GM18517 (cell line): ENCODE measurements at regions not wholly inside any gene's neighbourhood (a gene's known extent, or its start where the extent isn't known, plus 50 kb on each side); places are given as distances from the start of the nearest gene placed in this dataset.

Experiments used
- ATAC-seq: cut with Tn5 transposase; IDR thresholded peaks from one replicate; pipeline ENCODE4 v1.9.1; 2021; ENCODE audit warnings: mild to moderate bottlenecking, moderate library complexity; ENCODE audit not compliant: unreplicated experiment

DNA sequence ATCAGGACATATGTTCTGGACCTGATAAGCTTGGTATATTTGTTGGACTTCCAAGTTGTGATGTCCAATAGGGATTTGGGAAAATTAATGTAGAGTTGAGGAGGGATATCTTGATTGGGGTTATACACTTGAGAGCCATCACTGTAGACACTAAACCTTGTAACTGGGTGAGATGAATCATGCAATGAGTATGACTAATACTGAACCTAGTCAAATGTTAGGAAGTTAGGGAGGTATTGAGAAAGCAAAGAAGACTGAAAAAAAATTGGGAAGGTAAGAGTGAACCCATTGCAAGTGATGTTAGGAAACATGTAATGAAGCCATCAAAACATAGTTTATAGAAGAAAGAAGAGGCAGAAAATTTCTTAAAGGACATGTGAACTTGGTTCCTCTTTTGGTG is 668.4 kb upstream of the CDH9 start:
- no peak for ATAC-seq

- ATAC-seq = no peak
These were observed 667.3 kb upstream of the CDH9 start for GRCh38 chr5:27705661-27706060.

- ATAC-seq = no peak
These were observed 663.8 kb upstream of the CDH9 start for GRCh38 chr5:27701931-27702903.

GRCh38 chr5:27700526-27700925 is 662.1 kb upstream of the CDH9 start:
- ATAC-seq = no peak

- ATAC-seq = no peak
These were observed 644.2 kb upstream of the CDH9 start for GRCh38 chr5:27682600-27682999.

DNA sequence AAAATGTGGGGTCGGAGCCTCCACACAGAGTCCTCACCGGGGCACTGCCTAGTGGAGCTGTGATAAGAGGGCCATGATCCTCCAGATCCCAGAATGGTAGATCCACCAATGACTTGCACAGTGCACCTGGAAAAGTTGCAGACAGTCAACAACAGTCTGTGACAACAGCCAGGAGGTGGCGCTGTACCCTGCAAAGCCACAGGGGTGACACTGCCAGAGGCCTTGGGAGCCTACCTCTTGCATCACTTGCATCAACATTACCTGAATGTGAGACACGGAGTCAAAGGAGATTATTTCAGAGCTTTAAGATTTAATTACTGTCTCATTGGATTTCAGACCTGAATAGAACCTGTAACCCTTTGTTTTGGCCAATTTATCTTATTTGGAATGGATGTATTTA is 614.1 kb upstream of the CDH9 start:
- ATAC-seq = no peak

DNA sequence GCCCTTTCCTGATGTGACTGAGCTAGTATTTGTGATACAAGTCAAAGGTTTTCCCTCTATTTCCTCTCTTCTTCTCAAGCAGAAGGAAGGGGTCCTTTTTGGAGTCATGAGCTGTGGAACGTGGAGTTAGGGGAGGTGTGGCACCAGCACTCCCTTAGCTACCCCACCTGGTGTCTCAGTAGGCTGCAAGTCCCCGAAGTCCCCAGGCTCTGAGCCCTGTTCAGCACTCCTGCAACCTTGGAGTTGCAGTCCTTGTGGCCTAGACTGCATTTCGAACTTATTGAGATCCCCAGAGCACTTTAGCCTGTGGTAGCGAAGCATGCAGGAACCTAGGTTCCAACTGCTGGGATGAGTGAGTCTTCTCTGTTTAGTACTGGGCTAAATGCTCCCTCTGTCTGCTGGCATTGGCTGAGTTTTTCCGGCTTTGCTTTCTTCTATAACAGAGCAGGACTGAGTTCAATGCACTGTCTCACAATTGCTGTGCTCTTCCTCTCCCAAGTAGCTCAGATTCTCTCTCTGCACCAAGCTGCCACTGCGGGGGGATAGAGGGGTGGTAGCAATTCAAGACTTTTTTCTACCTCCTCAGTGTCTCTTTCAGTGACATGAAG is 600.7 kb upstream of the CDH9 start:
- no peak for ATAC-seq

- ATAC-seq = no peak
These were observed 581.6 kb upstream of the CDH9 start for GRCh38 chr5:27619982-27620381.

DNA sequence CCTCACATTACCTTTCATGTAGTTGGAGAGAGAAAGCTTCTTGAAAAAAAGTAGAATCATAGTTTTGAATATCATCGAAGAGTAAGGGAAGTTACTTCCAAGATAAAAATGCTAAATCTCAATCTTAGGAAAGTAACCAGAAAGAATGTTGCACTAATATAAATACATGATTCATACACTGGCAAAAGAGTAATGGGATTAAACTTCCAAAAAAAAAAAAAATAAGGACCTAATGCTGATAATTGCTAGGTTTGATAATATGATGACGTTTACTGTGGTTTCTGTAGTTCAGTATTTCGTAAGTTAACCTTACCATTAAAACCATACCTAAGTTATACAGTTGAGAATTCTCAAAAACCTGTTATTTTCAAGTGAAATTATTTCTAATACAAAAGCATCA is 573.8 kb upstream of the CDH9 start:
- no peak for ATAC-seq

DNA sequence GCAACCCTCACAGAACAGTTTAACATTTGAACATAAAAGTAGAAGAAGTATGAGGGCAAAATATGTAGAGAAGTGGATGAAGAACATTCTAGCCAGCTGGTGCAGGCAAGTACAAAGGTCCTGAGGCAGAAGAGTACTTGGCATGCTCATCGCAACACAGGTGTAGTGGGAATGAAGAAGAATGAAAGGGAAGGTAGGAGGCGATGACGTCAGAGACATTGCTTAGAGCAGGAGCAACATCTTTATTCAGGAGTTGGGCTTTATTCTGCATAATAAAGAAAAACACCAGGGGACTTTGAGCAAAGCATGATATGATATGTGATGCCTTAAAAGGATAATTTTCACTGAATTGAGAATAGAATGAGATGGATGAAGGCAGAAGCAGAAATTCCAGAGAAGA is 570.6 kb upstream of the CDH9 start:
- ATAC-seq = no peak

- no peak for ATAC-seq
These were observed 560.2 kb upstream of the CDH9 start for GRCh38 chr5:27598576-27598975.

DNA sequence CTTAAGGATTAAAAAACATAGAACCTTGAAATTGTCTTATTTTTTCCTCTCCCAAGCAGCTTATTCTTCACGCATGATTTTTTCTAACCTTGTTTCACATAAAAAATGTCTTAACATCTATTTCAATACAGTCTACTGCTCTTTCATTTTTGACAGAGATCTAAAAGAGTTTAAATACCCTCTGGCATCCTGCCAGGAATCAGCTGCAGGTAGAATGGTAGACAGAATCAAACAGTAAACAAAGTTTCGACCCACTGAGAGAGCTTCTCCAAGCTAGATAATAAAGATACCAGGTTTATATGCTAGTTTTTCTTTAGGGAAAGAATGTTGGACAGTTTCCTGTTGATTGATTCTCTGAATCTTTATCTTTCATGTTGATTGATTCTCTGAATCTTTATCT is 555.8 kb upstream of the CDH9 start:
- ATAC-seq = no peak

GRCh38 chr5:27592231-27592630 is 553.8 kb upstream of the CDH9 start:
- ATAC-seq = no peak

DNA sequence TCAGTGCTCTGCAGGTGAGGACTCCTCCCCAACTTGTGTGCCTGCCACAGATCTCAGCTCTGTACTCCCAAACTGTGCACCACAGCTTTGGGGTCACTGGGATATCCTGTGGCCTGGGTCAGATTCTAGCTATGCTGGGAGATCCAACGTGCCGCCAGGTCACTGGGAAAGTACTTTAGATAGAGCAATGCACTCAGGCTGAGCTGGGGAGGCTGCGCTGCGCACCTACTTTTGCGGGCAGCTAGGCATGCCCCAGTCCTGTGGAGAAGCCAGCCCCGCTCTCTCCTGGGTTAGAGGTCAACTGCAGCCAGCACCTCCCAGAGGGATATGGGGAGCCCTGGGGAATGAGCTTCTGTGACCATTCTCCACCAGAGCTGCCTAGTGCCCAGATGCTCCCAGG is 552.1 kb upstream of the CDH9 start:
- ATAC-seq = no peak

DNA sequence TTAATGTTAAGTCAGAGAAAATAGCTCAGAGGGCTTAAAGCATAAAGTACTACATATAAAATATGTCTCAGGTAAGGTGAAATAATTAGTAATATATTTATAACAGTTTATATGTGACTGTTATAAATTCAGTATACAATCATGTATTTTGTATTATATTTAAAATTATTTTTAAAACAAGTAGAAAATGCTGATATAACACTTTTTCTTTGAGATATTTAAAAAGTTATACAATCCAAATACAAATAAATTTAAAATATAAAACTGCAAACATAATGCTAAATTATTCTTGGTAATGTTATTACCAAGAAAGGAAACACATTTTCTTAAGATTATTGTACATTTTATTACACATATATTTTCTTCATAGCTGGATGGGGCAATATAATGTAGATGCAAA is 539.9 kb upstream of the CDH9 start:
- ATAC-seq = no peak

DNA sequence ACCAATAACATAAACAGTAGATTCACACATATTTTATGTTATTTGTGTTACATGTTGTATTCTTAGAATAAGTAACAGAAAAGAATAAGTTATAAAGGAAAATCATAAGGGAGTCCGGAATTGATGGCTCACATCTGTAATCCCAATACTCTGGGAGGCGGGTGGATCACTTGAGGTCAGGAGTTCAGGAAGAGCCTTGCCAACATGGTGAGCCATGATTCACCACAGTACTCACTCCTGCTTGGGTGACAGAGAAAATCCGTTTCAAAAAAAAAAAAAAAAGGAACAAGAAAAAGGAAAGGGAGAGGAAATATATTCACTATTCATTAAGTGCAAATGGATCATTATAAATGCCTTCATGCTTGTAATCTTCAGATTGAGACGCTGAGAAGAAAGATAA is 533.3 kb upstream of the CDH9 start:
- no peak for ATAC-seq

DNA sequence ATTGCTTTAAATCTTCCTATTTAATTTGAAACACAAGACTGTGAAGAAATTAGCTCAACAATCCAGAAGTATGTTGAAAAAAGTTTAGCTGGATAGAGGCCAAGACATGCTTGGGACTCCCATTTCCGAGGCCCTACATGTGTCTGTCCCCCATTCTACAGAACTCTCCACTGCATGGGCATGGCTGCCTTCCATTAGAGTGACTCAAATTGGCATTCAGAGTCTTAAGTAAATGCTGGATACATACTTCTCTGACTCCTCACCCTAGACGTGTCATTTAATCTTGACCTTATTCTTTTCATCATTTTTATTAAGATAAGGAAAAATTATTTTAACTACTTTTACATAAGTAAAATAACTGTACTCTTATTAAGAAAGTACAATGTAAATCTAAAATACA is 530.4 kb upstream of the CDH9 start:
- ATAC-seq = no peak

GRCh38 chr5:27561408-27561807 is 523.0 kb upstream of the CDH9 start:
- ATAC-seq = no peak

GRCh38 chr5:27548484-27548883 is 510.1 kb upstream of the CDH9 start:
- no peak for ATAC-seq

DNA sequence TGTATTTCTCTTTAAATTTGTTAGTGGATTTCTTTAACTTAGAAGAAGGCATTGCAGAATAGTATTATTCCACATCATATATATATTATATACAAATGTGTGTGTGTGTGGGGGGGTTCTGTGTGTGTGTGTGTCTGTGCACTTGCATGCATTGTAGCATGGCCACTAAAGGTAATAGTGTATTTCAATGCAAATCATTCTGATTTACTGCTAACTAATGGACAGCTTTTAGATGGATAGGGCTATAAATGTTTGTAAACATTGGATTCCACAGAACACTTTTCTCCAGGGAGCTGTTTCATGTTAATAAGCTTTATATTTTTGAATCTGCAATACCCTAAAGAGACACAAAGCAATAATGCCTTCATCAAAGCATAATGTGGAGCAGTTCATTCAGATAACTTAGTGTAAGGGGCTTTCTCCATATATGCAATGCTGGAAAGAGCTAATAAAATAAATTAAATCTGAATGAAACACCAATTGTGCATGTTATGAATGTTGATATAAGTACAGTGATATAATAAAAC is 496.7 kb upstream of the CDH9 start:
- ATAC-seq = no peak

DNA sequence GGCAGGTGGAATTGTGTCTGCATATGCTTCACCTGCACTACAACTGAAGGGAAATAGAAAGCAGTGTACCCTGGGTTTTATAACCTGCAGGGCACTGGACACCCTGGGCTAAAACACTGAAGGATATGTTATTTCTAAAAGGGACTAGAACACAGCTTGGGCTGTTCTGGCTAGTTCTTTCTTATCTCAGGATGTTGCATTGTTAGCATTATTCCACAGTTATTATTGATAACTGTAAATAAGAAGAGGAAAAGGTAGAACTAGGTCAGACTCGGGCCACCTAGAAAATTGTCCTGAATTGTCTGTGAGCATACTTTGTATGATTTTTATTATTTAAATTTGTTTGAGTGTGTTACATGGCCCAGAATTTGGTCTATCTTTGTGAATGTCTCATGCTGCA is 493.9 kb upstream of the CDH9 start:
- no peak for ATAC-seq

DNA sequence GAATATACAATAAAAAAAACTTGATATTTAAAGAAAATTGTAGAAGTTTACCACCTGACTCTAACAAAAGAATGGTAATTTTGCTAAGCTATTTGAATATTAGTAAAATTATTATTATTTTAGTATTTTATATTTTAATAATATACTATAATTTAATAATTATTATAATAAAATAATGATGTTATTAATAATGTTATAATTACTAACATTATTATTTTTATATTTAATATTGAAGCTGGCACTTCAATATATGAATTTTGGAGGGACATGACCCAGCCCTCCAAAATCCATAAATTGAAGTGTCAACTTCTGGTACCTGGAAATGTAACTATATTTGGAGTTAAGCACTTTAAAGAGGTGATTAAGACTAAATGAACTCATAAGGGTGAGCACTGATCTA is 486.1 kb upstream of the CDH9 start:
- ATAC-seq = no peak
